Transverse colon (tissue), 3 donors: ENCODE measurements at regions not wholly inside any gene's neighbourhood (a gene's known extent, or its start where the extent isn't known, plus 50 kb on each side); places are given as distances from the start of the nearest gene placed in this dataset.

Source experiments
- EP300 ChIP-seq: sonication (generic); formaldehyde crosslinking; IDR thresholded peaks from one replicate; pipeline ENCODE4 v1.6.1; 2017; ENCODE audit warnings: antibody characterized with exemption, low read depth
- POLR2A ChIP-seq: fragments of 450-650 bp; IDR thresholded peaks from one replicate; pipeline ENCODE4 v1.6.1; 2016; ENCODE audit warnings: antibody characterized with exemption, mild to moderate bottlenecking, moderate library complexity
- TF ChIP-seq, protein P1 (sequence below), 5 experiments: fragments of 200-600 bp in 3 of 5; fragments of 450-650 bp in 2 of 5; sonication (generic) in 3 of 5; IDR thresholded peaks; 1 replicate in 2 of 5; 2 replicates in 3 of 5; pipeline ENCODE4 v1.5.1; 2016 to 2017; ENCODE audit warnings: antibody characterized with exemption in 5 of 5, inconsistent platforms in 3 of 5, mild to moderate bottlenecking in 2 of 5, moderate library complexity in 1 of 5

DNA sequence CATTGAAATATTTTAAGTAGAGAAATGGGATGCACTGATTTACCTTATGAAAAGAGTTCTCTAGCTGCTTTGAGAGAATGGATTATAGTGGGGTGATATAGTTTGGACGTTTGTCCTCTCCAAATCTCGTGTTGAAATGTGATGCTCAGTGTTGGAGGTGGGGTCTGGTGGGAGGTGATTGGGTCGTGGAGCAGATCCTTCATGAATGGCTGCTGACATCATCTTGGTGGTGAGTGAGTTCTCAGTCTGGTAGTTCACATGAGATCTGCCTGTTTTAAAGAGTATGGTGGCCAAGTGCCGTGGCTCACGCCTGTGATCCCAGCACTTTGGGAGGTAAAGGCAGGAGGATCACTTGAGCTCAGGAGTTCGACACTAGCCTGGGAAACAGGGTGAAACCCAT, 58.7 kb upstream of the SH3RF3 start:
- TF ChIP-seq EP300, result no peak
- TF ChIP-seq, protein P1, sequence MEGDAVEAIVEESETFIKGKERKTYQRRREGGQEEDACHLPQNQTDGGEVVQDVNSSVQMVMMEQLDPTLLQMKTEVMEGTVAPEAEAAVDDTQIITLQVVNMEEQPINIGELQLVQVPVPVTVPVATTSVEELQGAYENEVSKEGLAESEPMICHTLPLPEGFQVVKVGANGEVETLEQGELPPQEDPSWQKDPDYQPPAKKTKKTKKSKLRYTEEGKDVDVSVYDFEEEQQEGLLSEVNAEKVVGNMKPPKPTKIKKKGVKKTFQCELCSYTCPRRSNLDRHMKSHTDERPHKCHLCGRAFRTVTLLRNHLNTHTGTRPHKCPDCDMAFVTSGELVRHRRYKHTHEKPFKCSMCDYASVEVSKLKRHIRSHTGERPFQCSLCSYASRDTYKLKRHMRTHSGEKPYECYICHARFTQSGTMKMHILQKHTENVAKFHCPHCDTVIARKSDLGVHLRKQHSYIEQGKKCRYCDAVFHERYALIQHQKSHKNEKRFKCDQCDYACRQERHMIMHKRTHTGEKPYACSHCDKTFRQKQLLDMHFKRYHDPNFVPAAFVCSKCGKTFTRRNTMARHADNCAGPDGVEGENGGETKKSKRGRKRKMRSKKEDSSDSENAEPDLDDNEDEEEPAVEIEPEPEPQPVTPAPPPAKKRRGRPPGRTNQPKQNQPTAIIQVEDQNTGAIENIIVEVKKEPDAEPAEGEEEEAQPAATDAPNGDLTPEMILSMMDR (IDR thresholded peaks at IDR 0.05), result no peak
- no peak for TF ChIP-seq POLR2A
